Activated CD4-positive, alpha-beta T cell treated with anti-CD3 and anti-CD28 coated beads, Interleukin-2, amount 50 U/mL, for 16 hours (primary cell): ENCODE measurements at regions not wholly inside any gene's neighbourhood (a gene's known extent, or its start where the extent isn't known, plus 50 kb on each side); places are given as distances from the start of the nearest gene placed in this dataset.
"Not testable (repeated sequence)": the region's sequence is repeated elsewhere in the genome, so short reads cannot be mapped to it uniquely, and the experiment has no call there.

Experiments used
- DNase-seq: peaks from one replicate; pipeline ENCODE4 v3.0.0-alpha.2; 2020

DNA sequence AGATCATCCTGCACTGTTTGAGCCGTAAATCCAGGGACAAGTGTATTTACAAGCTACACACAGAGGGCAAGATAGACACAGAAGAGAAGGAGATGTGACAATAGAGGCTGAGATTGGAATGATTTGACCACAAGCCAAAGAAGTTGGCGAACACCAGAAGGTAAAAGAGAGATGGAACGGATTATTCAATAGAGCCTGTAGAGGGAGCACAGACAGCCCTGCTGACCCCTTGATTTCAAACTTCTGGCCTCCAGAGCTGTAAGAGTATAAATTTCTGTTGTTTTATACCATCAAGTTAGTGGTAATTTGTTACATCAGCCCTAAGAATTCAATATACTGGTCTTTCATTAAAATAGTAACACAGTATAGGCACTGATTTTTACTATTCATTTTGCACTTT is 447.8 kb downstream of the FAT4 start:
- DNase-seq, result no peak

DNA sequence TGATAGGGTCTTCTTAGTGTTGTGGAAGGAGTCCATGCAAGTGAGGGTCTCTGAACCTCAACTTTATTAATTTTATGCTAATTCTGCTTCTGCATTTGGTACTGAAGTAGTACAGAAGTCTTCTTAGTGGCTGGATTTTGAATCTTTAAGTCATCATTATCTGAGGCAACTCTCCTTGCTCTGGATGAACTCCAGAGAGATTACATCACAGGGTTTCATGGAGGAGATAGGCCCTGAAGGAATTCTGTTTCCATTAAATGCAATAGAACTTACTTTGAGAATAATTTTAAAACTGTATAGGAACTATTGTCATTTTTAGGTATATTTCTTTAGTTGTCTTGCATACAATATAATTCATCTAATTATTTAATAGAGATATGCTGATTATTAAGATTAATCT is 451.2 kb downstream of the FAT4 start:
- DNase-seq, result no peak

DNA sequence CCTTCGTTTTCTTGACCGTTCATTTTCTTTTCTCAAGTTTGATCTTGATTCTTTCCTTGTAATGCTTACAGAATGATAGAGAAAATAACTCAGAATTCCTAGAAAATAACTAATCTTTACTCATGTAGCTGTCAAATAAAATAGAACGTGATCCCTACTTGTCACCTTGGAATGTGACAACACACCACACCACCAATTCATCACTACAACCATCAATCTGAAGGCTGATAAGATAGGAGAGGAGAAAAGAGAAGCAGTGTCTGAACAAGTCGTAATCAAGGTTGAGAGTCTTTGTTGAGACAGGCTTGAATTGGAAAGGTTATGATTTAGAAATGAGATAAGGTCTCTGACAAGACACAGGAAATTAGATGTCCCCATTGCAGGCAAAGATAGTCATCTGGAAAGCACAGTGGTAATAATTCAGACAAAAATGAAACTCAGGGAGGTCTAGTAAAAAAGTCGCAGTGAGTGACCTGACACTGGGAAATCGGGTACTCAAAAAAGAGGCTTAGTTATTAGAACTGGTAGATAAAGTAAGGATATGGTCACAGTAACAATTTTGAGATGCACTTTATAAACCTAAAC is 456.2 kb downstream of the FAT4 start:
- no peak for DNase-seq

DNA sequence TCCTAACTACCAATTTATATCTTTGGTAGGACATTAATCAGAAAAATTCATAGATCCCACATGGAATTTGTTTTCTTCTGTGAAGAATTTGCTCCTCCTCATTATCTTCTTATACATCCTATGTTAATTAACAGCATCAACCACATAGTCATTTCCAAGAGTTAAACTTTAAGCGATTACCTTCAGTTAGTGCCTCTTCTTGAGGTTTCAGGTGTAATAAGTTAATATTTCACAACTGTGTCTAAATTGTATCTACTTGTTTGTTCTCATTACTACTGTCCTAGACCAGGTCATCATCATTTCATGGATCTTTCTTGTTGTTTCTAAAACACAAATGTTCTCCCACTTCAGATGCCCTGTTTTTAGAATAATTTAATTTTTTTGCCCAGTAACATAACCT is 457.9 kb downstream of the FAT4 start:
- DNase-seq, result no peak

DNA sequence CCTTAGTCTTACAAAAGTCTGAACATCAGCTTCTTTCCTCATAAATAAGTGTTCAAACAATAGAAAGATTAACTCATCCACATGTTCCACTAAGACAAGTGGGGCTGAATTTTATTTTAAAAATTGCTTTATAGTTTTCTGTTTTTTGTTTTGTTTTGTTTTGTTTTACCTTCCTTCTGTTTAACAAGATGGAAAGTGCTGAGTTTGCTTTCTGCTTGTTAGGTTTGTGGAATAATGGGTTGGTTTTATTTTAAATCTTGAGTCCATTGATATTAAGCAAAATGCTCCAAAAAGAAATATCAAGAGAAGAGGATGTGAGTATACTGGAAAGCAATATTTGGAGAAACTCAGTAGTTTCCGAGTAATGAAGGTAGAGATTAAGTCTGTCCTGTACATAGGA is 458.7 kb downstream of the FAT4 start:
- no peak for DNase-seq

DNA sequence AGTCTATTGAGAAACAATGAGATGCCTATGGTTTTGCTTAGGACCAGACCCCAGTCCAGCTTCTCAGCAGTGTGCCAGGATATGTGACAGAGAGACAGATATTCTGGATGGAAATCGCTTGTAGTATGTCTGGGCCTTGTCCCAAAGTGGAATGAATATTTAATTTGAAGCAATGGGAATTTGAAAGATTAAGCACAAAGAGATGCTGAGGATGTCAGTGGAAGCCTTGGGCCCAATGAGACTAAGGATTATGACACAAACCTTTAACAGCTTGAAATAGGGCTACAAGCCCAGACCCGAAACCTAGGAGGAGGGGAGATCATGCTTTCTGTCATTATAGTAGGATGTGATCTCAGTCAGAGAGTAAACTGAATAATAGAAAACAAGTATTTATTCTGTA is 459.2 kb downstream of the FAT4 start:
- DNase-seq, result no peak

DNA sequence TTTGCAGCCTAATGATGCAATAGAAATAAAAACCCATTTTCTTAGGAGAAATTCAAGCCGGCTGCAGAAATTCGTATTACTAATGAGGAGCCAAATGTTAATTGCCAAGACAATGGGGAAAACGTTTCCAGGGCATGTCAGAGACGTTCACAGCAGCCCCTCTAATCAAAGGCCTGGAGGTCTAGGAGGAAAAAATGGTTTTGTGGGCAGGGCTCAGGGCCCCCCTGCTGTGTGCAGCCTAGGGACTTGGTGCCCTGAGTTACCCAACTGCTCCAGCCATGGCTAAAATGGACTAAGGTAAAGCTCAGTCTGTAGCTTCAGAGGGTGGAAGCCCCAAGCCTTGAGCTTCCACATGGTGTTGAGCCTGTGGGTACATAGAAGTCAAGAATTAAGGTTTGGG is 461.4 kb downstream of the FAT4 start:
- no peak for DNase-seq

DNA sequence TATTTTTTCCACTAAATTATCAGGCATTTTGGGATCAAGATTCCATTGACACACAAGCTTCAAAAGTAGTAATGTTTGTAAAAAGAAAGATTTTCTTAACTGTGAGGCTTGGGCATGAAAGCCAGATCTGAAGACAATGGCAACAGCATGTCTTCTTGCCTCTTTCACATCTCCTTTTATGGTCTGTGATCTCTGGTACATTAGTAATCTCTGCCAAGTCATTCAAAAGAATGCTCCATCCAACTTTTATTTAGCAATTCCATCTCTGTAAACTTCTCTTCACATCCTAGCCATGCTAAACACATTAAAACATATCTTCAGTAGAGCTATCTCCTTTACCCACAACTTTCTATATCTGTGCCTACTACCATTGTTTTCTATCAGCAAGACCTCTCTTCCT is 465.4 kb downstream of the FAT4 start:
- no peak for DNase-seq

DNA sequence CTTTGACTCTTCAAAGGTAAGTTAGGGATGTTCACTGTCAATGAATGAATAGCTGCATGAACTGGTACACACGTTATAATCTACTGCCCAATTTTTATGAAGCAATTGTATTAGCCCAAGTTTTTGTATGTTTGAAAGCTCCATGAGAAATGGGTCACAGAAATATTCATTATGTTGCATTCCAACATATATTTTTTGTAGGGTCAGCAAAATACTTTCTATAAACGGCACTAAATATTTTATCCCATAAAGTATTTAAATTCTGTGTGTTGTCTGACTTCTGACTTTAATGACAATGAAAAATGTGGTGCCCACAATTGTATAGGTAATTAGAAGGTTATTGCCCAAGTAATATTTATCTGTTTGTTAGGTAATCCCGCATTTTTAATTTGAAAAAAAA is 466.0 kb downstream of the FAT4 start:
- DNase-seq, result no peak

DNA sequence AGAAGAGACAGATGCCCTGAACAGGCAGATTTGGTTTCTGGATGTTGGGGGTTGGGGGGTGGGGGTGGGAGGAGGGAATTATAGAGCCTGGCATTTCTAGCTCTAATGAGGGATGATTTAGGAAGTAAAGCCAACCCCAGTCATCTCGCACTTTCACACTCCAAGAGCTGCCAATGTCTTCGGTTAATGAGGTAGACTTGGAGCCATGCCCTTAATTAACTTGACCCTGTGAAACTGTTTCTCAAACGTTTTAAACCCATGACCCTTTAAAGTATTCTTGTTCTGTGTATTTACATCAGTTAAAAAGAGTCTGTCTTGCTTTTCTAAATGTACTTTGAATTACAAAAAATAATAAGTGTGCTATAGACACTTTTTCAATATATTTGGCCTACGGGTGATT is 466.9 kb downstream of the FAT4 start:
- DNase-seq, result no peak

DNA sequence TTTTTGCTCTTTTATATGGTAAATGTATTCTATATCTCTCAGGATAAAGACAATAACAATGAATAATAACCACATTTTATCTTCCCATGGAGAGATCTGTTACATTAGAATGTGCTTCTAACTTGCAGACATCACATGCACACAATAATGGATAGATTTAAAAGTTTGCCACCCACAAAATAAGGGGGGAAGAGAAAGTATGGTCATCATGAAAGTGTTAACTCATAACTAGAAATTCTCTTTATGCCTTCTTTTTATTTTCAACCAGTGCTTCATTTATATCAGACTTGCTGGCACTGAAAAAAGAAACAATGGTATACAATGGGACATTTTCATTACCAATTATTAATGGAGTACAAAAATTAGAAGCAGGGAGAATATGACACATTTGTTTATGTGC is 470.0 kb downstream of the FAT4 start:
- no peak for DNase-seq

DNA sequence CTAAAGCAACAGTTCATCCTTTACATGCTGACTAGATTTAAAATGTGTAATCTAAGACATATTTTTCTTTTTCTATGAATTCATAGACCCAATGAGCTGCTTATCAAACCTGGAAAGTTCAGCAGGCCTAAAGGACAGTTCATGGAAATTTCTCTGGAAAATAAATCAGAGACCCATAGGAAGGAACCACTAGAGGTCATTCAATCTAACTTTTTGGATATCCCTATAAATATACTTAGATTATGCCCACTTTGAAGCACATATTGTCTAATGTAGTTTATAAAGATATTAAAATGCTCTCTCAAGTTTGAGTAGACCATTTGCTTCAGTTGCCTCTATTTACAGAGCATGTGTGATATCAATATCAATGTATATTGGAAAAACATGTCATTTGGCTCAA is 473.0 kb downstream of the FAT4 start:
- no peak for DNase-seq

DNA sequence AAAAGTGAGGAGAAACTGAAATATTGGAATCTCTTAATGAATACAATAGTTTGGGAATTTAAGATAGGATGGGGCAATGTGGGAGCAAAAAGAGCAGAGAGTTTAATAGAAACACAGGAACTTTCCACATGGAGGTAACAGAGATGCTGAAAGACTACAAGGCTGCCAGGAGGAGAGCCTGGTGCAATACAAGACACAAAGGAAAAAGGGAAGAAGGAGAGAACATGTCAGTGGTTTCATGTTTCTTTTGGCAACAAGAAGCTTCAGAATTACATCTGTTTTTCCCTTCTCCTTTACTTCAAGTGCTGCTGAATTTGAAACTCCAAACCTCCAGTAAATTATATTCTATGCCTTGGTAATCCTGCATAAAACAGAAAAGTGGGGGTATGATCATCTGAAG is 474.3 kb downstream of the FAT4 start:
- DNase-seq, result no peak

DNA sequence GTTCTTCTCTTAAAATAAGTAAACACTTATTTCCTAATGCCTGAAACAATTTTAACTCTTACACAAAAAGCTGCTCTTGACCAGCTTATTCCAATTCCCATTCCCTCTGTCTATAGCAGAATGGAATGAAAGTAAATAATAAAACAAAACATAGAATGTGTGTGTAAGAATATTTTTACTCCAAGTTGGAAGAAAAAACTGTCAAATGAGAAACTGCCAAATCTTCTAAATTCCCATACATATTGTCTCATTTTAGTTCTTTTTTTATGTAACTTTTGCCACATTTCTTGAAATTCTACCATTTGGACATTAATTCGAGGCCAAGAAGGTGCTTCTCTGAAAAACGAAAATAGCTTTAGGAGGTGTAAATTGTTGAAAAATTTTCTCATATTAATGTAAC is 477.1 kb downstream of the FAT4 start:
- no peak for DNase-seq

DNA sequence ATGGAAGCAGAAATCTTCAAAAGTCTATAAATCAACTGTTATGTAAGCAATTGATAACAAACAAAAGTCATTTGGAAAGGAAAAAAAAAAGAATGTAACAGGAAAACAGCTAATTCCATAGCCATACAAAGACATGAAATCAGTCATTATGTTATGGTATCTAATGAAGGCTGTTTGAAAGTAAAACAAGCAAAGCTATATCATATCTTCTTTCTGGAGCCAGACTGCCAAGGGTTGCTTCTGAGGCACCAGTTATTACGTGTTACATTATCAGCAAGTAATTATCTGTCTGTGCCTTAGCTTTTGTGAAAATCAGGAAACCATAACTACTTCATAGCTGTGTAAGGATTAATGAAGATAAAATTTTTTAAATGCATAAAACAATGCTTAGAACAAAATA is 480.2 kb downstream of the FAT4 start:
- no peak for DNase-seq

DNA sequence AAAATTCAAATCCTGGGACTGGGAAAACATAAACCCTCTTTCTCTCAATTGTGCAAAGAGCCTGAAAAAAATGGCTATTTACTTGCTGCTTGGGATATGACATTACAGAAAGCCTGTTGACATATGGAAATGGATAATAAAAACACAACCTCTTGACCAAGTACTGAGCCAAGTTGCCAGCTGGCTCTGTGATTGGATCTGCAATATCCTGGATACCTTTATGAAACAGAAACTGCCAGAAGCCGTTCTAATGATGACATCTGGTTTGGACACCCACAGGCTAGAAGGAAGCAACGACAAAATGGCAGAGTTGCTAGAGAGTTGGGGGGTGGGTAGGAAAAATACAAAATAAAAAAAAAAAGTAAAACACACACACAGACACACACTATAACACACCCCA is 481.4 kb downstream of the FAT4 start:
- no peak for DNase-seq

DNA sequence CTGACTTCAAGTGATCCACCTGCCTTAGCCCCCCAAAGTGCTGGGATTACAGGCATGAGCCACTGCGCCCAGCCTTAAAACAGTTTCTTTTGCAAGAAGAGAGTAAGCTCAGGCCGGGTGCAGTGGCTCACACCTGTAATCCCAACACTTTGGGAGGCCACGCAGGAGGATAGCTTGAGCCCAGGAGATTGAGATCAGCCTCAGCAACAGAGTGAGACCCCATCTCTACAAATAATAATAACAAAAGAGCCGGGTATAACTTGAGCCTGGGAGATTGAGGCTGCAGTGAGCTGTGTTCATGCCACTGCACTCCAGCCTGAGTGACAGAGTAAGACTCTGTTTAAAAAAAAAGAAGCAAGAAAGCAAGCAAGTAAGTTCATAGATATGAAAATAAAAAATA is 482.9 kb downstream of the FAT4 start:
- DNase-seq, result not testable (repeated sequence)

DNA sequence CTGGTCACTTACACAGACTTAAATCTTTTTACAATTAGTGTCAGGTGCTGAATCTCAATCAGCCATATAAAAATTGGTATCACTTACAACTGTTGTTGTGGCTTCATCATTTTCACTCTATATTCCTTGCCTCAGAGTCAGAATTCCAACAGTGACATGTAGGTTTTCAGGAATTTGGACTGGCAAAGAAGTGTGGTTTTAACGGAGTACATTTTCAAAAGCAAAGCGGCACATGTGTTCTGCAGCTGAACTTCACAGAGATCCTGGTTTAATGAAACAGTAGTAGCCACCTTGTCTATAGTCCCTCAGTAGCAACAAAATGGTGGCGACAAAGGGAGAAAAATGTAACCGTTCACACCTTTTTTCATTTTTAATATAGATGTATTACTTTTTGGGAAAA is 486.6 kb downstream of the FAT4 start:
- DNase-seq, result no peak

DNA sequence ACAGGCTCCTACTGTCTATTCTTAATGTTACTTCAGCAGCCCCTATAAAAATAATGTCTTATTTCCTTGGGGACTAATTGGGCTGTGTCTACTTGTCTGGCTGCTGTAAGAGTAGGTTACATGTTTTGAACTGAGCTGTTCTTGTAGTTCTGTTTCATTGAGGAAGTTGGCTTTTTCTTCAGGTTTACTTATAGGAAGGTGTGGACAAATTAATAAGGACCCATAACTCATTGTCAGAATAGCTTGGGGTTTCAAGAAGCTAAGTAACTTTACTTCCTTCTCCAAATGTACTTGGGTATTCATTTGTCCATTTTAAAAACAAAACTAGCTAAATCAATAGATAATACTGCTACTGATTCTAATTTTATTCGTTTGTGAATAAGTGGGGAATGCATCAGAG is 487.2 kb downstream of the FAT4 start:
- DNase-seq, result no peak

DNA sequence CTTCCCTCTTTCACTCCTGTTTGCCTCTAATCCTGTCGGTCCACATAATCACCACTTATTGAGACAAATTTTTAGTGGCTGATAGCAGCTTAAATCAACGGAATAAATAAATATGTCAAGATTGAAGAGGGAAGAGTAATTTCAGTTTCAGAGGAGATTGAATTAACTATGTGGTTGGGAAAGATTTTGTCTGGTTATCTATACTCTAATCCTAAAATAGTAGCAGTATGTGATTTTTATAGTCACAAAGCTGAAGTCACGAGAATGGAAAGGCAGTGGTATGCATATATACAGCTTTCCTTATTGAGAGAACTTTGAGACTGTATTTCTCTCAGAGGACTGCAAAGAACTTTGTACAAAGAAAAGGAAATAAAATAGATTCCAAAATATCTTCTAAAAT is 493.3 kb downstream of the FAT4 start:
- DNase-seq, result no peak

DNA sequence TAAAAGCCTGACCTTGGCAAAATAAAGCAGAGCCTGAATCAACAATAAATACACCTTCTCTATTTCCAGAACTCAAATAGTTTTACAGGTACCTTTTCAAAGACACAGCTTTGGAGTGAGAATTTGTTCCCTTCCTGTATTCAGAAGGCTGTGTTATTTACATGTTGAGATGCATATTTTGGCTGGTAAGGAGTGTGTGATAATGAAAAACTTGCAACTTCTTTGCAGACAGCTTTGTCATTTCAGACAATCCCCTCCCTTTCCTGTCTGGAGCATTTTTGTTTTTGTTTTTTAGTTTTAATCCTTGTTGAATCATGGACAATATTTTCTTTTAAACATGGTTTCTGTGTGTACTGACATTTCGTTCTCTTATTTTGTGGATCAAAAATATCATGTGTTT is 493.8 kb downstream of the FAT4 start:
- DNase-seq, result no peak

DNA sequence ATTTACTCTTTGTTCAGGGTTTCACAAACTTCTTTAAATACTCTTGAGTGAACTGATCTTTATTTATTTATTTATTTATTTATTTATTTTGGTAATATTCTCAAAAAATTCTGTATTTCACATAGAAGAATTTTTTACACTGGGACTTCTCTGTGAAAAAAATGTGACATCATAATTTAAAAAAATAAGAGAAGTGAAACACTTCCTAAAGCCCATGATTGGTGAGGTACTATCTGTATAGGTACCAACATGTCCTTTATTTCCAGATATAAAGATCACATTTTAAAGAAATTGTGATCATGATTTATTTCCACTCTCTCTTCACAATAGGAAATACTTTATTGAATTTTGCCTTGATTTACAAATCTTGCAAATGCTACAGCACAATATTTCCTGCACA is 497.1 kb downstream of the FAT4 start:
- DNase-seq, result no peak

DNA sequence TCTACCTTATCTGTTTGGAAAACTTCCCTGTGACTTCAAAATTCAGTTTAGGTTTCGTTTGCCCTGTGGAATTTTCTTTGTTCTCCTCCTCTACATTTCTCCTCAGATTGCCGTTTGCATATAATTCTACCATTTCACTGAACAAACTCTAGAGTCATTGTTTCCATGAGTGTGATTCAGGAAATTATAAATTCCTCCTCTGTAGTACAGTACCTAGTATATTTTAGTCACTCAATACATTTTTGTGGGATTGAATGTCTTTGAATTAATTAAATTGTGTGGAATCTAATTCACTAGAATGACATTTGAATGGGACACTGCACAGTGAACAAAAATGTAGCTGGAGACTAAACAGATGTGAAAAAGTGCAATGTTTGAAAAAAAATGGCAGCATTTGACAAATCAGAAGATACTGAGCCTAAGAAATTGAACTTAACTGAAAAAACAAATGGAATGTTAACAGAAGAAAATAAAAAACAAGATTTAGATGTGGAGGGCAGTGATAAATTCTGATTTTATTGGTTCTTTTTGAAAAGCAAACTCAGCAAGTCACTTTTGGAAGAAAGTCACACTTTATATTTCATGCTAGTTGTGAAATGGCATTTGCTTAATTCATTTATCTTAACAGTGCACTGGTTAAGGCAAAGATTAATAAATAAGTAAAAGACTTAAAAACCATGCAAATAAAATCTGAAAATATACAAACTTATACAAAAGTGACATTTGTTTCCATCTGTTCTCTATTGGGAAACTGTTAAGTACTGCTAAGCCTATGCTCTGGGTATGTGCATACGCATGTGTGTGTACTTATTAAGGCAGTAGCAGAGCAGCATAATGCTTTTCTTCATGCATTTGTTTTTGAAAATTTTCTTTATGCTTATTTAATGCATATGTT is 512.3 kb downstream of the FAT4 start:
- no peak for DNase-seq

DNA sequence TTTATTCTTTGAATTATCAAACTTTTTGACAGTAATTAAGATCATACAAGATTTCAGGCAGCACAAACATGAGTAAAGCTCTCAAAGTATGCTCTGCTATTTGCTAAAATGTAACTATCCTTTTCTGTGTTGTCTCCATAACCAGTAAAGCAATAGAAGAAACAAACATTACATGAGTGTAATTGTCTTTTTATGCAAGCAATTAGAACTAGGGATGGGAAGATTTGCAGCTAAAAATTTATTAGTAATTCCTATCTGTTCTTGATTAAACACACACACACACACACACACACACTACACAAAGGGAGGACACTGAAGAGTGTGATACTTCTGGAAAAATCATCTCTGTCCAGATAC is 512.9 kb downstream of the FAT4 start:
- DNase-seq, result no peak

DNA sequence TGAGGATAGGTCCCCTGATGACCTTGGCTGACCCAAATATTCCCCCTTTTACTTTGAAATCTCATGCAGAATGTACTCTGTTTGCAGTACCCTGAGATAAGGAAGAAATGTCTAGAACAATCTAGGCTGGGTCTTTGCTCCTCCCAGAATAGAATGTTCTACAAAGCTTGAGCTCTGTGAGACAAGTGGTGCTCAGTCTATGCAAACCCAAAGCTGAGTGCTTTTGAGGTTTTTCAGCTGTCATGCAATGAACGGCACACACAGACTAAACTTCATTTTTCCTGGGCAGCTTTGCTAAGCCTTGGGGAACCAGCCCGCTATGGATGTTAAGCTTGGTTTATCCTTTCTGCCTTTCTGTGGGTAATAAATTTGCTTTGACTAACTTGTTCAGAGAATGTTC is 513.6 kb downstream of the FAT4 start:
- no peak for DNase-seq
